ENCODE measurements at regions not wholly inside any gene's neighbourhood (a gene's known extent, or its start where the extent isn't known, plus 50 kb on each side); places are given as distances from the start of the nearest gene placed in this dataset.
"Not testable (repeated sequence)": the region's sequence is repeated elsewhere in the genome, so short reads cannot be mapped to it uniquely, and the experiment has no call there.

- DNase-seq = no peak
Observed at GRCh38 chr2:22444281-22444680, 940.7 kb upstream of the KLHL29 start.

- DNase-seq = no peak
Observed at GRCh38 chr2:22449696-22450095, 935.3 kb upstream of the KLHL29 start.

GRCh38 chr2:22450831-22451230, 934.1 kb upstream of the KLHL29 start:
- no peak for DNase-seq

GRCh38 chr2:22454826-22455485, 930.0 kb upstream of the KLHL29 start:
- DNase-seq = no peak

GRCh38 chr2:22458440-22458839, 926.5 kb upstream of the KLHL29 start:
- no peak for DNase-seq

- not testable (repeated sequence) for DNase-seq
Observed at GRCh38 chr2:22475103-22475502, 909.9 kb upstream of the KLHL29 start.

GRCh38 chr2:22478329-22478728, 906.6 kb upstream of the KLHL29 start:
- no peak for DNase-seq

- no peak for DNase-seq
Observed at GRCh38 chr2:22481486-22482259, 903.3 kb upstream of the KLHL29 start.

GRCh38 chr2:22483036-22483435, 901.9 kb upstream of the KLHL29 start:
- no peak for DNase-seq

- no peak for DNase-seq
Observed at GRCh38 chr2:22485486-22485885, 899.5 kb upstream of the KLHL29 start.

GRCh38 chr2:22486343-22486742, 898.6 kb upstream of the KLHL29 start:
- no peak for DNase-seq

- DNase-seq = no peak
Observed at GRCh38 chr2:22487036-22487435, 897.9 kb upstream of the KLHL29 start.

GRCh38 chr2:22487541-22487940, 897.4 kb upstream of the KLHL29 start:
- no peak for DNase-seq

- DNase-seq = no peak
Observed at GRCh38 chr2:22491442-22491841, 893.5 kb upstream of the KLHL29 start.

GRCh38 chr2:22494156-22494555, 890.8 kb upstream of the KLHL29 start:
- DNase-seq = no peak

- DNase-seq = no peak
Observed at GRCh38 chr2:22497064-22497463, 887.9 kb upstream of the KLHL29 start.

- no peak for DNase-seq
Observed at GRCh38 chr2:22497789-22498188, 887.2 kb upstream of the KLHL29 start.

GRCh38 chr2:22499082-22499839, 885.7 kb upstream of the KLHL29 start:
- DNase-seq = no peak

- no peak for DNase-seq
Observed at GRCh38 chr2:22500555-22500935, 884.4 kb upstream of the KLHL29 start.

- DNase-seq = no peak
Observed at GRCh38 chr2:22501851-22502250, 883.1 kb upstream of the KLHL29 start.

GRCh38 chr2:22513563-22513962, 871.4 kb upstream of the KLHL29 start:
- DNase-seq = no peak

GRCh38 chr2:22517141-22517540, 867.8 kb upstream of the KLHL29 start:
- no peak for DNase-seq

- no peak for DNase-seq
Observed at GRCh38 chr2:22518641-22519040, 866.3 kb upstream of the KLHL29 start.
